Activated B cell treated with CpG ODN at 0.5 μM for 24 hours (primary cell): ENCODE measurements at regions not wholly inside any gene's neighbourhood (a gene's known extent, or its start where the extent isn't known, plus 50 kb on each side); places are given as distances from the start of the nearest gene placed in this dataset.

Experiments
- ATAC-seq: fragments of 200-7000 bp; cut with Tn5 transposase; one replicate; pipeline ENCODE4 v1.10.0; 2021; ENCODE audit warnings: low read depth, mild to moderate bottlenecking, moderate library complexity
- CTCF ChIA-PET: fragments of 350-600 bp; sonication (Branson Sonifier 250); formaldehyde crosslinking; loops from one replicate; lab custom pipeline; 2021; ENCODE audit warnings: antibody characterized with exemption; lab: Charles Lee
- POLR2A ChIA-PET: fragments of 350-600 bp; sonication (Branson Sonifier 250); formaldehyde crosslinking; loops from one replicate; lab custom pipeline; 2021; ENCODE audit warnings: antibody characterized with exemption; lab: Charles Lee
- DNase-seq: peaks from one replicate; pipeline ENCODE4 v3.0.0; 2022
- H3K27ac Mint-ChIP-seq: one replicate; pipeline ENCODE4 v1.8.0; 2020; ENCODE audit warnings: mixed read lengths
- H3K27me3 Mint-ChIP-seq: one replicate; pipeline ENCODE4 v1.8.0; 2021; ENCODE audit warnings: mixed read lengths
- H3K36me3 Mint-ChIP-seq: one replicate; pipeline ENCODE4 v1.8.0; 2021; ENCODE audit warnings: low read depth, mixed read lengths
- H3K4me1 Mint-ChIP-seq: one replicate; pipeline ENCODE4 v1.8.0; 2021; ENCODE audit warnings: mixed read lengths
- H3K4me3 Mint-ChIP-seq: one replicate; pipeline ENCODE4 v1.8.0; 2020; ENCODE audit warnings: mild to moderate bottlenecking, mixed read lengths
- H3K9me3 Mint-ChIP-seq: one replicate; pipeline ENCODE4 v1.8.0; 2020; ENCODE audit warnings: mixed read lengths
- intact Hi-C: fragments of 100-400 bp; cut with micrococcal nuclease; formaldehyde crosslinking; loops from one replicate; pipeline ENCODE4 v1.15.1; 2024
- TF ChIP-seq, protein P1 (sequence below): fragments of 200-600 bp; IDR thresholded peaks from one replicate; pipeline ENCODE4 v1.8.0; 2022; ENCODE audit warnings: antibody characterized with exemption, mild to moderate bottlenecking

DNA sequence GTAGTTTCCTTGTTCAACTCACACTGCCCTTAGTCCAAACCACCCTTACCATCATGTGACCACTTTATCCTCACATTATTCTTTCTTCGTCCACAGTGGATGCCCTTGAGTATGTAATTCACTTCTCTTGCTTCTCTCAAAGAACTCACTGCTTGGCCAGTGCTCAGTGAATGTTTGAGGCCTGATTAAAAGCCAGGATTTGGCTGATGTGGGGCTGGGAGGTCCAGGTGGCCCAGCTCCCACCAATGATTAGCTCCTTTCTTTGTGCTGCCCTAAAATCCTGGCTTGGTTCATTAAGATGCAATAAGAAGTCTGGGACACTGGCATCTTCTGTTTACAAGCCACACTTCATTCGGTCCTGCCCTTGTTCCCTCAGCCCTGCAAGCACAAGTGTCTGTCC is 97.8 kb upstream of the CELF4 start:
- ATAC-seq (no peak), DNase-seq (no peak)
- intact Hi-C loops = no loop called here
- Mint-ChIP-seq H3K27me3 (no peaks in the 10 kb centered on the region), H3K27ac (no peak overlapping the region), H3K4me1 (no peaks in the 10 kb centered on the region), H3K4me3 (no peak overlapping the region), H3K36me3 (no peaks in the 10 kb centered on the region), H3K9me3 (no peaks in the 10 kb centered on the region)
- TF ChIP-seq, protein P1, sequence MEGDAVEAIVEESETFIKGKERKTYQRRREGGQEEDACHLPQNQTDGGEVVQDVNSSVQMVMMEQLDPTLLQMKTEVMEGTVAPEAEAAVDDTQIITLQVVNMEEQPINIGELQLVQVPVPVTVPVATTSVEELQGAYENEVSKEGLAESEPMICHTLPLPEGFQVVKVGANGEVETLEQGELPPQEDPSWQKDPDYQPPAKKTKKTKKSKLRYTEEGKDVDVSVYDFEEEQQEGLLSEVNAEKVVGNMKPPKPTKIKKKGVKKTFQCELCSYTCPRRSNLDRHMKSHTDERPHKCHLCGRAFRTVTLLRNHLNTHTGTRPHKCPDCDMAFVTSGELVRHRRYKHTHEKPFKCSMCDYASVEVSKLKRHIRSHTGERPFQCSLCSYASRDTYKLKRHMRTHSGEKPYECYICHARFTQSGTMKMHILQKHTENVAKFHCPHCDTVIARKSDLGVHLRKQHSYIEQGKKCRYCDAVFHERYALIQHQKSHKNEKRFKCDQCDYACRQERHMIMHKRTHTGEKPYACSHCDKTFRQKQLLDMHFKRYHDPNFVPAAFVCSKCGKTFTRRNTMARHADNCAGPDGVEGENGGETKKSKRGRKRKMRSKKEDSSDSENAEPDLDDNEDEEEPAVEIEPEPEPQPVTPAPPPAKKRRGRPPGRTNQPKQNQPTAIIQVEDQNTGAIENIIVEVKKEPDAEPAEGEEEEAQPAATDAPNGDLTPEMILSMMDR = no peak
- POLR2A ChIA-PET = no interaction called here
- CTCF ChIA-PET = no interaction called here

DNA sequence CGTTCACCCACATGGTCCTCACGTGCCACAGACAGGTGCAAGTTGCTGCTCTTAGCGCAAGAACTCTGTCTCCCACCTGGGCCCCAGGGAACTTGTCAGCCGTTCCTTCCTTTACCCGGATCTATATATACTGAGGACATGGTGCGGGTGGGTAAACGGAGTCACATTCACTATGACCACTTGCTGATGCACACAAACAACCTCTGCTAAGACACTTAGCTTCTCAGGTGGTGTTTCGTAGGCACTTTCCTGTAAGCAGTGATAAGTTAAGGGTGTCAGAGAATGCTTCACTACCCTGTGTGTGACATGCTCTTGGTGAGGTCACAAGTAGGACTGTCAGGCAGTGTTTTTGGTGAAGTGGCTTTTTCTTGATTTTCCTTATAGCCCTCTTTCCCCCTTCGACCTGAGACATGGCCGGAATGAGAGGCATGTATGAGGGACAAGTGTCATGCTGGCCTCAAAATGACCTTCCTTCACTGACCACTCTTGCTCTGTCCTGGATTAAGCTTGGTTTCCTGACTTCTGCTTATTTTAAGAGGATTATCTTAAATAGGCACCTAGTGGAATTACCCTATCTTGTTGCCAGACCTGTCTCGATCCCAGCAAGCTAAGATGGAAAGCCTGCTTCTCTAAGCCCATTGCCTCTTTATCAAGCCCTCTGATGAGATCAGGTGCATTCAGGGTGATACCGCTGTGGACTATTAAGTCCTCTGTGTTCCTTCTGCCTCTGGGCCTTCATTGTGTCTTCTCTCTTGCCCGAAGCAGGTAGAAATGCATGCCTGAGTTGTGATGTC is 97.1 kb upstream of the CELF4 start:
- Mint-ChIP-seq H3K4me1 (no peaks in the 10 kb centered on the region), H3K36me3 (no peaks in the 10 kb centered on the region), H3K4me3 (no peak overlapping the region), H3K9me3 (no peaks in the 10 kb centered on the region), H3K27ac (no peak overlapping the region), H3K27me3 (no peaks in the 10 kb centered on the region)
- CTCF ChIA-PET = no interaction called here
- POLR2A ChIA-PET = no interaction called here
- DNase-seq (no peak), ATAC-seq (no peak)
- intact Hi-C loops = no loop called here
- TF ChIP-seq, protein P1 = no peak

DNA sequence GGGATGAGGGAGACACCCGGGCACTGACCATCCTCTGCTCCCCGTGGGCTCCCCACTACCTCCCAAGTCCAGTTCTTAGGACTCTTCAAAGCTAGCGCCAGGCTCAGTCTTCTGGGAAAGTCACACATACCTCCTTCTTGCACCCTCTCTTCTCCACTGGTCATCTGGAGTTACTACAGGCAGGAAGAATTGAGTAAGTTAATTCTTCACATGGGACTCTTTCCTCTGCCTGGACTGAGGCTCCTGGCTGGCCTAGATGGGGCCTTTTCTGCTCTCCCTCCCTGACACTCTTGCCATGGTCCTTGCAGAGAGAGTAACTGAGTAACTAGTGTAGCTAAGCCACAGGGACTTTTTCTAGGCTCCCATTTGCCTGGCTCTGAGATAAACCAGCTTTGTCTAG is 96.5 kb upstream of the CELF4 start:
- no peaks in the 10 kb centered on the region for H3K27me3 Mint-ChIP-seq
- TF ChIP-seq, protein P1 = no peak
- DNase-seq (no peak), ATAC-seq (no peak)
- H3K4me1 Mint-ChIP-seq = no peaks in the 10 kb centered on the region
- H3K4me3 Mint-ChIP-seq = no peak overlapping the region
- no peaks in the 10 kb centered on the region for H3K9me3 Mint-ChIP-seq
- H3K36me3 Mint-ChIP-seq = no peaks in the 10 kb centered on the region
- ChIA-PET CTCF (no interaction called here), POLR2A (no interaction called here)
- intact Hi-C loops = no loop called here
- no peak overlapping the region for H3K27ac Mint-ChIP-seq

DNA sequence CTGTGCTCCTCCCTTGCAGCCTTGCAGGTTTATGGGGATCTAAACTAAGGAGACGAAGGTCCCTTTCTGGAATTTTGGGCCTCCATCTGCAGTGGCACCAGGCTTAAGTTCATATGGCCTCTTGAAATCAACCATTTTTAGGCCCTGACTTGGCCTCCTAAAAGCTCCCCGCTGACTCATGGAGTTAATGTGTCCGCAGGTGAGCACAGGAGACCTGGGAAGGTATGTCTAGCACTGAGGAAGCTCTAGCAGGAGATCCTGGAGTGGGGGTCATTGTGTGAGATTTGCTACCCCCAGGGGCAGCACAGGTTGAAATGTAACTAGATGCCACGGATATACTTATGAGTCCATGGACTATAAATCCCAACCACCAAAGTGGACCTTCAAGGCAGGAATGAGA is 95.9 kb upstream of the CELF4 start:
- Mint-ChIP-seq H3K36me3 (no peaks in the 10 kb centered on the region), H3K27me3 (no peaks in the 10 kb centered on the region), H3K9me3 (no peaks in the 10 kb centered on the region), H3K27ac (no peak overlapping the region), H3K4me1 (no peaks in the 10 kb centered on the region), H3K4me3 (no peak overlapping the region)
- intact Hi-C loops = no loop called here
- DNase-seq (no peak), ATAC-seq (no peak)
- TF ChIP-seq, protein P1 = no peak
- POLR2A ChIA-PET = no interaction called here
- CTCF ChIA-PET = no interaction called here

DNA sequence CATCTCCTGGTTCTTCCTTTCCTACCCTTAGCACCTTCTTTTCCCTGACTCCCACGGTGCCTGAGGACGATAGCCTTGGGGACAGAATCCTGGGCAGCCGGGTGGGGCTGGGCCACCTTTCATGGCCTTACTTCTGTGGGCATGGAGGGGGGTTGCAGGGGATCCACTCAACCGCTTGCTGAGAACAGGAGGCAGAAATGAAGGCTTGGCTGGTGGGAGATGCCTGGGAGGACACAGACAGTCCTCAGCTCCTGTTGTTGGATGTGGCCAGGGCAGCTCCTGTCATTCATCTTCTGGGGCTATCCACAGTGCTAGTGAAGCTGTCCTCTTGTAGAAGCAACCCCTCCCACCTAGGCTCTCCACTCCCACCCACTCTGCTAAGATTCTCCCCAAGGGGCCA is 95.5 kb upstream of the CELF4 start:
- DNase-seq (no peak), ATAC-seq (no peak)
- POLR2A ChIA-PET = no interaction called here
- Mint-ChIP-seq H3K27me3 (no peaks in the 10 kb centered on the region), H3K4me1 (no peaks in the 10 kb centered on the region), H3K27ac (no peak overlapping the region), H3K9me3 (no peaks in the 10 kb centered on the region), H3K36me3 (no peaks in the 10 kb centered on the region), H3K4me3 (no peak overlapping the region)
- CTCF ChIA-PET = no interaction called here
- TF ChIP-seq, protein P1 = no peak
- intact Hi-C loops = no loop called here
